GM12878 (cell line): ENCODE measurements at regions not wholly inside any gene's neighbourhood (a gene's known extent, or its start where the extent isn't known, plus 50 kb on each side); places are given as distances from the start of the nearest gene placed in this dataset.

Experiments
- ATAC-seq: fragments of 200-7000 bp; cut with Tn5 transposase; 3 replicates; pipeline ENCODE4 v1.9.1; 2020; ENCODE audit warnings: mild to moderate bottlenecking, moderate library complexity
- BruUV-seq: library from RNA; stranded (reverse); fragments of 400-500 nt; replicated peaks from 2 replicates; lab custom pipeline; 2021; lab: Mats Ljungman, UMichigan
- CTCF ChIA-PET: fragments of 300-600 bp; sonication (Branson Sonifier 250); formaldehyde crosslinking; extraction: SDS; loops from one replicate; lab custom pipeline; 2021; ENCODE audit warnings: inconsistent platforms; lab: Yijun Ruan, JAX
- POLR2A ChIA-PET: fragments of 350-600 bp; formaldehyde crosslinking; extraction: SDS; loops from one replicate; lab custom pipeline; 2021; ENCODE audit warnings: inconsistent platforms; lab: Charles Lee
- RAD21 ChIA-PET: fragments of 300-600 bp; sonication (Branson Sonifier 250); formaldehyde crosslinking; loops from one replicate; lab custom pipeline; 2023; ENCODE audit warnings: antibody characterized with exemption; ENCODE audit not compliant: unreplicated experiment; lab: Charles Lee
- SMC1A ChIA-PET: fragments of 300-600 bp; sonication (Branson Sonifier 250); formaldehyde crosslinking; loops from one replicate; lab custom pipeline; 2023; ENCODE audit not compliant: unreplicated experiment, uncharacterized antibody; lab: Charles Lee
- DNase-seq: peaks from one replicate; pipeline ENCODE4 v3.0.0-alpha.2; 2011; ENCODE audit warnings: low read depth, low spot score
- FAIRE-seq: peaks from 3 replicates; lab custom pipeline; 2011; peaks lifted over from hg19 to GRCh38; lab: Jason Lieb, UNC
- H2AFZ ChIP-seq: 2 replicates; pipeline ENCODE4 v1.6.0; 2011; ENCODE audit warnings: low read depth, low read length, control low read depth; ENCODE audit not compliant: control insufficient read depth
- H3K27ac ChIP-seq: 2 replicates; pipeline ENCODE4 v1.5.1; 2011; ENCODE audit warnings: control low read depth; ENCODE audit not compliant: control insufficient read depth, insufficient read depth
- H3K27me3 ChIP-seq, 2 experiments: replicated peaks in 1 of 2; 2 replicates each; pipeline versions ENCODE4 v1.6.0 to v1.6.1; 2011; ENCODE audit warnings: low read length in 1 of 2; ENCODE audit not compliant: control insufficient read depth in 2 of 2, insufficient read depth in 2 of 2
- H3K36me3 ChIP-seq, 2 experiments: 2 replicates each; pipeline ENCODE4 v1.5.1; 2011; ENCODE audit warnings: low read length in 1 of 2; ENCODE audit not compliant: control insufficient read depth in 2 of 2, insufficient read depth in 2 of 2
- H3K4me1 ChIP-seq: 2 replicates; pipeline ENCODE4 v1.6.1; 2011; ENCODE audit warnings: mild to moderate bottlenecking, low read length, moderate library complexity, mixed read lengths; ENCODE audit not compliant: control insufficient read depth, insufficient read depth
- H3K4me2 ChIP-seq: 2 replicates; pipeline ENCODE4 v1.6.0; 2011; ENCODE audit warnings: control low read depth; ENCODE audit not compliant: control insufficient read depth, insufficient read depth
- H3K4me3 ChIP-seq: fragments of 200-600 bp; sonication (generic); 2 replicates; pipeline ENCODE4 v1.5.1; 2016
- H3K79me2 ChIP-seq: 2 replicates; pipeline ENCODE4 v1.6.0; 2011; ENCODE audit warnings: low read length; ENCODE audit not compliant: control insufficient read depth, insufficient read depth
- H3K9ac ChIP-seq: 2 replicates; pipeline ENCODE4 v1.8.0; 2011; ENCODE audit warnings: low read length, control low read depth, mixed read lengths; ENCODE audit not compliant: control insufficient read depth, insufficient read depth
- H3K9me3 ChIP-seq: replicated peaks from 3 replicates; pipeline ENCODE4 v1.5.1; 2011; ENCODE audit warnings: mild to moderate bottlenecking, low read length; ENCODE audit not compliant: control insufficient read depth, insufficient read depth
- H4K20me1 ChIP-seq: 2 replicates; pipeline ENCODE4 v1.6.0; 2011; ENCODE audit not compliant: control insufficient read depth, insufficient read depth
- BACH1 ChIP-seq: fragments of 450-650 bp; IDR thresholded peaks from 2 replicates; pipeline ENCODE4 v1.6.1; 2017; ENCODE audit warnings: mild to moderate bottlenecking, borderline replicate concordance
- BCL11A ChIP-seq: IDR thresholded peaks from 2 replicates; pipeline ENCODE4 v1.6.1; 2011; ENCODE audit warnings: low read depth, low read length
- BCL3 ChIP-seq: IDR thresholded peaks from 2 replicates; pipeline ENCODE4 v1.6.1; 2011; ENCODE audit warnings: borderline replicate concordance, low read depth, mild to moderate bottlenecking, moderate library complexity, low read length; ENCODE audit not compliant: insufficient read depth, poor library complexity, severe bottlenecking
- EED ChIP-seq: sonication (generic); IDR thresholded peaks from 2 replicates; pipeline ENCODE4 v1.6.1; 2016; ENCODE audit warnings: antibody characterized with exemption, low read depth
- FOXM1 ChIP-seq: IDR thresholded peaks from 2 replicates; pipeline ENCODE4 v1.6.1; 2012; ENCODE audit warnings: low read depth, mild to moderate bottlenecking, inconsistent platforms, low read length, moderate library complexity
- HDAC6 ChIP-seq: fragments of 200-600 bp; sonication (generic); IDR thresholded peaks from one replicate; pipeline ENCODE4 v1.8.0; 2017; ENCODE audit warnings: antibody characterized with exemption; ENCODE audit not compliant: unreplicated experiment
- MEF2A ChIP-seq: IDR thresholded peaks from 2 replicates; pipeline ENCODE4 v1.6.1; 2011; ENCODE audit warnings: low read depth, mild to moderate bottlenecking, low read length, moderate library complexity; ENCODE audit not compliant: insufficient read depth
- PRDM15 ChIP-seq: fragments of 450-650 bp; formaldehyde crosslinking; IDR thresholded peaks from 2 replicates; pipeline ENCODE4 v1.4.0; 2020; ENCODE audit warnings: mild to moderate bottlenecking, moderate library complexity
- RAD21 ChIP-seq: IDR thresholded peaks from 2 replicates; pipeline ENCODE4 v1.6.1; 2011; ENCODE audit warnings: mild to moderate bottlenecking, low read depth, low read length, moderate library complexity; ENCODE audit not compliant: insufficient read depth
- SP1 ChIP-seq: IDR thresholded peaks from one replicate; pipeline ENCODE4 v1.6.1; 2011; ENCODE audit warnings: low read depth, low read length
- WRNIP1 ChIP-seq: IDR thresholded peaks from 2 replicates; pipeline ENCODE4 v1.6.1; 2011; ENCODE audit warnings: low read depth, low read length, improper control_type of control experiment, borderline replicate concordance
- ZSCAN29 ChIP-seq: fragments of 450-650 bp; IDR thresholded peaks from 2 replicates; pipeline ENCODE4 v1.6.1; 2017; ENCODE audit warnings: mild to moderate bottlenecking, moderate library complexity
- ZZZ3 ChIP-seq: IDR thresholded peaks from 2 replicates; pipeline ENCODE4 v1.6.1; 2011; ENCODE audit warnings: low read depth; ENCODE audit not compliant: control insufficient read depth, insufficient read length
- WGBS: methylation state at CpG from one replicate; pipeline ENCODE4 v1.1.6; 2016; ENCODE audit warnings: low lambda C conversion rate; ENCODE audit not compliant: insufficient replicate concordance, insufficient coverage; ENCODE audit errors: missing lambda C conversion rate; 5-methylcytosine and 5-hydroxymethylcytosine counted together
- in situ Hi-C: fragments of 300-500 bp; cut with MboI; formaldehyde crosslinking; loops from 9 replicates; pipeline ENCODE4 v1.14.3; 2018; ENCODE audit warnings: mixed read lengths
- intact Hi-C: fragments of 100-400 bp; cut with micrococcal nuclease; formaldehyde crosslinking; loops from one replicate; pipeline ENCODE4 v1.14.2; 2022; ENCODE audit not compliant: unreplicated experiment
- TF ChIP-seq, protein P1 (sequence below), 3 experiments: IDR thresholded peaks in 2 of 3; conservative IDR thresholded peaks in 1 of 3; 2 replicates each; pipeline ENCODE4 v1.5.1; 2011; ENCODE audit warnings: low read depth in 3 of 3, low read length in 3 of 3, mild to moderate bottlenecking in 3 of 3, control low read depth in 2 of 3, moderate library complexity in 2 of 3, inconsistent platforms in 1 of 3, mixed read lengths in 1 of 3; ENCODE audit not compliant: control insufficient read depth in 2 of 3, insufficient read depth in 1 of 3; ENCODE audit errors: extremely low read depth in 1 of 3

DNA sequence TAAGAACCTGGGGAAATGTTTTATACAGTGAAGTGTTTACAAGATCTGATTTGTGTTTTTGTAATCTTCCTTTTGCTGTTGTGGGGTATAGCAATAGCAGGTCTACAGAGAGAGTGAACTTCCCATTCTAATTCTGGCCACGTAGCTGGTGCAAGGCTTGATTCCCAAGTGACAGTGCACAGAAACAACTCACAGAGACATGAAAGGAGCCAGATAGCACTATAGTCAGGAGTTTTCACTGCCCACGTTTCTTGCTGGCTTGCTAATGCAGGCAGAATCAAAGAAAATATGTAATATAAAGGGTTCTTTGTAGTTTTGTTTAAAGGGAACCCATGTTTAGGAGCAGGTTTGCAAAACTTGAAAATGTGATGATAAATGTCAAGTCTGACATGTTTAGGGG is 170.9 kb upstream of the IVNS1ABP start:
- TF ChIP-seq SP1 (no peak), EED (no peak), RAD21 (no peak), ZZZ3 (no peak), BCL11A (no peak), BCL3 (no peak), ZSCAN29 (no peak), PRDM15 (CRISPR knock-in tag) (no peak), FOXM1 (no peak), BACH1 (no peak), MEF2A (no peak), HDAC6 (no peak), WRNIP1 (no peak)
- TF ChIP-seq, protein P1, sequence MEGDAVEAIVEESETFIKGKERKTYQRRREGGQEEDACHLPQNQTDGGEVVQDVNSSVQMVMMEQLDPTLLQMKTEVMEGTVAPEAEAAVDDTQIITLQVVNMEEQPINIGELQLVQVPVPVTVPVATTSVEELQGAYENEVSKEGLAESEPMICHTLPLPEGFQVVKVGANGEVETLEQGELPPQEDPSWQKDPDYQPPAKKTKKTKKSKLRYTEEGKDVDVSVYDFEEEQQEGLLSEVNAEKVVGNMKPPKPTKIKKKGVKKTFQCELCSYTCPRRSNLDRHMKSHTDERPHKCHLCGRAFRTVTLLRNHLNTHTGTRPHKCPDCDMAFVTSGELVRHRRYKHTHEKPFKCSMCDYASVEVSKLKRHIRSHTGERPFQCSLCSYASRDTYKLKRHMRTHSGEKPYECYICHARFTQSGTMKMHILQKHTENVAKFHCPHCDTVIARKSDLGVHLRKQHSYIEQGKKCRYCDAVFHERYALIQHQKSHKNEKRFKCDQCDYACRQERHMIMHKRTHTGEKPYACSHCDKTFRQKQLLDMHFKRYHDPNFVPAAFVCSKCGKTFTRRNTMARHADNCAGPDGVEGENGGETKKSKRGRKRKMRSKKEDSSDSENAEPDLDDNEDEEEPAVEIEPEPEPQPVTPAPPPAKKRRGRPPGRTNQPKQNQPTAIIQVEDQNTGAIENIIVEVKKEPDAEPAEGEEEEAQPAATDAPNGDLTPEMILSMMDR (IDR thresholded peaks at IDR 0.05 in 2 of 3, conservative IDR thresholded peaks at IDR 0.05 in 1 of 3; ENCODE audit: control insufficient read depth in 2 of 3, extremely low read depth in 1 of 3, insufficient read depth in 1 of 3, low read depth in 3 of 3, low read length in 3 of 3) = no peak
- FAIRE-seq = no peak
- H3K36me3 ChIP-seq = no peaks in the 10 kb centered on the region
- ChIA-PET POLR2A (interaction anchor here (0.6 kb wide), 1 partner anchor 60 kb away, joined by 3 read pairs; no protein-coding TSS in a partner anchor), SMC1A (no interaction called here), CTCF (interaction anchor here (1.4 kb wide), 2 partner anchors 11 to 20 kb away, joined by 3 to 4 read pairs; no protein-coding TSS in a partner anchor), RAD21 (no interaction called here)
- no peak for DNase-seq
- intact Hi-C loops (no loop called here), in situ Hi-C loops (no loop called here)
- no peaks in the 10 kb centered on the region for H3K9me3 ChIP-seq
- no peaks in the 10 kb centered on the region for H3K79me2 ChIP-seq
- H4K20me1 ChIP-seq = no peaks in the 10 kb centered on the region
- H3K4me1 ChIP-seq = no peaks in the 10 kb centered on the region
- H3K27ac ChIP-seq = no peak overlapping the region
- BruUV-seq = no TSS peak
- no peaks in the 10 kb centered on the region for H3K27me3 ChIP-seq
- 17% methylated on average over 2 of the region's 2 CpGs for WGBS
- ATAC-seq = no peak
- H3K9ac ChIP-seq = no peak overlapping the region
- no peak overlapping the region for H3K4me3 ChIP-seq
- no peak overlapping the region for H3K4me2 ChIP-seq
- H2AFZ ChIP-seq = no peak overlapping the region
